Endothelial cell (in vitro differentiated cells): ENCODE measurements at regions not wholly inside any gene's neighbourhood (a gene's known extent, or its start where the extent isn't known, plus 50 kb on each side); places are given as distances from the start of the nearest gene placed in this dataset.

Source experiments
- DNase-seq: peaks from one replicate; pipeline ENCODE4 v3.0.0; 2021; ENCODE audit warnings: low spot score
- H3K27ac Mint-ChIP-seq: one replicate; pipeline ENCODE4 v1.8.0; 2021; ENCODE audit warnings: mixed read lengths, inconsistent platforms; ENCODE audit not compliant: unreplicated experiment
- H3K27me3 Mint-ChIP-seq: one replicate; pipeline ENCODE4 v1.8.0; 2021; ENCODE audit warnings: mild to moderate bottlenecking, moderate library complexity, mixed read lengths, inconsistent platforms; ENCODE audit not compliant: unreplicated experiment
- H3K36me3 Mint-ChIP-seq: one replicate; pipeline ENCODE4 v1.8.0; 2021; ENCODE audit warnings: mild to moderate bottlenecking, low read depth, mixed read lengths, inconsistent platforms; ENCODE audit not compliant: unreplicated experiment
- H3K4me1 Mint-ChIP-seq: one replicate; pipeline ENCODE4 v1.8.0; 2021; ENCODE audit warnings: mild to moderate bottlenecking, mixed read lengths, inconsistent platforms; ENCODE audit not compliant: unreplicated experiment
- H3K4me3 Mint-ChIP-seq: one replicate; pipeline ENCODE4 v1.8.0; 2021; ENCODE audit warnings: mild to moderate bottlenecking, mixed read lengths, inconsistent platforms; ENCODE audit not compliant: unreplicated experiment
- H3K9me3 Mint-ChIP-seq: one replicate; pipeline ENCODE4 v1.8.0; 2021; ENCODE audit warnings: mixed read lengths, inconsistent platforms; ENCODE audit not compliant: unreplicated experiment
- TF ChIP-seq, protein P1 (sequence below): fragments of 200-600 bp; sonication (generic); IDR thresholded peaks from one replicate; pipeline ENCODE4 v1.5.0; 2021; ENCODE audit warnings: antibody characterized with exemption; ENCODE audit not compliant: unreplicated experiment

DNA sequence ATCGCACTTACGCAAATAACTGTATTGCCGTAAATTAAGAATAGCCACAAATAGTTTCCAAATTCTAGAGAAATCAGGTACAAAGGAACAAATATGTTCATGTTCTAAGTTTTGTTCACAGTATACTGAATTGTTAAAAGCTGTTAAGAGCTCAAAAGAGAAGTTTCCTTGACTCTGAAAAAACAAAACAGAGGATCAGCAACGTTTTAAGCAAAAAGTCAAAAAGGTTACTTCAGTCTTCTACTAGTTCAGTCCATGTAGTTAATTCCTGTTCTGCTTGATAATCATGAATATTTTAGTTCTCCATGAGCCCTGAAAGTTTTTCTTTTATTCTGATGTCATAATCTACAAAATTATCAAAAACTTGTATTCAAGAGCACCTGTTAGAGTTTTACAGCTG, 128.6 kb upstream of the MAST4 start:
- peaks cover 4% of the 10 kb centered on the region for H3K36me3 Mint-ChIP-seq
- H3K27me3 Mint-ChIP-seq: no peaks in the 10 kb centered on the region
- no peak for DNase-seq
- no peak overlapping the region for H3K27ac Mint-ChIP-seq
- no peak overlapping the region for H3K4me3 Mint-ChIP-seq
- TF ChIP-seq, protein P1, sequence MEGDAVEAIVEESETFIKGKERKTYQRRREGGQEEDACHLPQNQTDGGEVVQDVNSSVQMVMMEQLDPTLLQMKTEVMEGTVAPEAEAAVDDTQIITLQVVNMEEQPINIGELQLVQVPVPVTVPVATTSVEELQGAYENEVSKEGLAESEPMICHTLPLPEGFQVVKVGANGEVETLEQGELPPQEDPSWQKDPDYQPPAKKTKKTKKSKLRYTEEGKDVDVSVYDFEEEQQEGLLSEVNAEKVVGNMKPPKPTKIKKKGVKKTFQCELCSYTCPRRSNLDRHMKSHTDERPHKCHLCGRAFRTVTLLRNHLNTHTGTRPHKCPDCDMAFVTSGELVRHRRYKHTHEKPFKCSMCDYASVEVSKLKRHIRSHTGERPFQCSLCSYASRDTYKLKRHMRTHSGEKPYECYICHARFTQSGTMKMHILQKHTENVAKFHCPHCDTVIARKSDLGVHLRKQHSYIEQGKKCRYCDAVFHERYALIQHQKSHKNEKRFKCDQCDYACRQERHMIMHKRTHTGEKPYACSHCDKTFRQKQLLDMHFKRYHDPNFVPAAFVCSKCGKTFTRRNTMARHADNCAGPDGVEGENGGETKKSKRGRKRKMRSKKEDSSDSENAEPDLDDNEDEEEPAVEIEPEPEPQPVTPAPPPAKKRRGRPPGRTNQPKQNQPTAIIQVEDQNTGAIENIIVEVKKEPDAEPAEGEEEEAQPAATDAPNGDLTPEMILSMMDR: no peak
- H3K9me3 Mint-ChIP-seq: peaks cover 15% of the 10 kb centered on the region
- no peaks in the 10 kb centered on the region for H3K4me1 Mint-ChIP-seq

DNA sequence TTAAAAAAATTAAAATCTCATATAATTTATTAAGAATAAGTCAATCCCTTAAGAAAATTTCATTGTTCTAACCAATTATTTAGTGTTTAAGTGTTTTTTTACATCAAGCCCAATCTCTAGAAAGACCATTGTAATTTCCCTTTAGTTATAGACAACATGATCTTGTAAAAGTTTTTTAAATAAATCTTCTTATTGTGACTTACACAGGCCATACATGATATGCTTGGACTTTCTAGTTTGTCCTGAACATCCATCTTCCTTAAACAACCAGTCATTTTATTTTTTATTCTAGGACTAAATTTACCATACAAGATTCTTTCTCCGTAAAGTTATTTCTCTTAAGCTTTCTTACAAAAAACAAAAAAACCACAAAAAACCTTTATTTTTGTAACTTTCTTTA, 126.5 kb upstream of the MAST4 start:
- no peaks in the 10 kb centered on the region for H3K4me1 Mint-ChIP-seq
- H3K9me3 Mint-ChIP-seq: peaks cover 19% of the 10 kb centered on the region
- H3K27me3 Mint-ChIP-seq: no peaks in the 10 kb centered on the region
- TF ChIP-seq, protein P1: no peak
- H3K36me3 Mint-ChIP-seq: peaks cover 7% of the 10 kb centered on the region
- no peak overlapping the region for H3K27ac Mint-ChIP-seq
- no peak overlapping the region for H3K4me3 Mint-ChIP-seq
- no peak for DNase-seq

DNA sequence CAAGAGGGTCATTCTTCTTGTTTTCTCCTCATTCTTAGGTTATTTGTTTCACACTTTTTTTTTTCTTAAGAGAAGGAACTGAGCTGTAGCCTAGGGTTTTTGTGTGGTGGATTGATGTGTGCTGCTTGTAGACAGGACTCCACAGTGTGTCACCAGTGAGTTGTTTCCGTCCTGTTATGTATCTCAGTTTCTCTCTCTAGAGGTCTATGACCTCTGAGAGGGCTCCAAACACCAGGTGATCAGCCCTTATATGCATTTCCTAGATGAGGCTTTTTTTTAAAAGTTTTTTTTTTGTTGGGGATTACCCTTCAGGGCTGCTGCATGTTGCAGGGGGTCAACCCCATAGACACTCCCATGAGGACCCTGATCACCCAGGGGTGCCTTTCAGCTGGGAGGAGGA, 124.2 kb upstream of the MAST4 start:
- TF ChIP-seq, protein P1: no peak
- Mint-ChIP-seq H3K27ac (no peak overlapping the region), H3K9me3 (peaks cover 14% of the 10 kb centered on the region), H3K4me1 (no peaks in the 10 kb centered on the region), H3K27me3 (no peaks in the 10 kb centered on the region), H3K36me3 (peaks cover 3% of the 10 kb centered on the region), H3K4me3 (no peak overlapping the region)
- no peak for DNase-seq

DNA sequence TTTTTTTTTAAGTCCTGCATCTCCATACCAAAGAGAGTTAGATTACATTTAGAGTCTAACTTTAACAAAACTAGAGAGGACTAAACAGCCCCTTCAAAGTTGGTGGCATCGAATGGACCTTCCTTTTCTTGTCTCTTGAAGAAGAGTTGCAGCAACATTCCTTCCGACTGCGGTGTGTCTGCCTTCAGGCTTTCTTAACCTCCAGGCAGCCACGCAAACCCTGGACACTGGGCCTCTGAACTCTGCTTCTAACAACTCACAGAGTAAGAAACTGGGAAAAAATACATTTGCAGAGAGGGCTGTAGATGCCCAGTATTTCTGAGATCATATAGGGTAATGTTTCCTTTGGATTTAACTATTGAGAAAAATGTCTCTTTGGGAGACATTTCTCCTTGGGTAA, 120.5 kb upstream of the MAST4 start:
- H3K4me1 Mint-ChIP-seq: no peaks in the 10 kb centered on the region
- DNase-seq: no peak

DNA sequence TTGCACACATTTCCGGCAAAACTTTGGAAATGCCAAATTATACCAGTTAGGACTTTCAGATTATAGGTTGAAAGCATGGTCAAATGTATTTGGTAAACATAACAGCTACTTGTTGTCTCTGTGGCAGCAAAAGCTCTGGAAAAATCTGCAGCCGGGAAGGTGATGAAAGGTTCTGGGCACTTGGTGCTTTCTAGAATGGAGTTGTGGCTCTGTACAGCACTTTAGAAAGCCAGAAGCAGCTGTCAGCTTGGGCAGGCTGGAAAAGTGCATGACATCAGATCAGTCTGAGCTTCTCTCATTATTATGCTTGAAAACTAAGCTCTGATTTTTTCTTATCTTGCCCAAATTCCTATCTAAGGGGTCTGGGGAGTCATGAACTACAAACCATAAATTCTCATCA, 118.6 kb upstream of the MAST4 start:
- TF ChIP-seq, protein P1: no peak
- Mint-ChIP-seq H3K27me3 (no peaks in the 10 kb centered on the region), H3K4me1 (no peaks in the 10 kb centered on the region), H3K36me3 (peaks cover 3% of the 10 kb centered on the region), H3K27ac (no peak overlapping the region), H3K4me3 (no peak overlapping the region), H3K9me3 (peaks cover 8% of the 10 kb centered on the region)
- DNase-seq: no peak

More for the DNA sequence above, 120.5 kb upstream of the MAST4 start:
- Mint-ChIP-seq H3K27me3 (no peaks in the 10 kb centered on the region), H3K4me3 (no peak overlapping the region), H3K36me3 (peaks cover 3% of the 10 kb centered on the region), H3K27ac (no peak overlapping the region), H3K9me3 (peaks cover 9% of the 10 kb centered on the region)
- TF ChIP-seq, protein P1: no peak
